GM12865 (cell line): ENCODE measurements at regions not wholly inside any gene's neighbourhood (a gene's known extent, or its start where the extent isn't known, plus 50 kb on each side); places are given as distances from the start of the nearest gene placed in this dataset.

Experiments used
- DNase-seq: peaks from one replicate; pipeline ENCODE4 v3.0.0; 2010; ENCODE audit warnings: low read depth
- H3K4me3 ChIP-seq: 2 replicates; pipeline ENCODE4 v1.5.1; 2011; ENCODE audit warnings: mild to moderate bottlenecking, low read depth, low read length, control low read depth
- CTCF ChIP-seq: IDR thresholded peaks from 2 replicates; pipeline ENCODE4 v1.5.1; 2011; ENCODE audit warnings: low read length, control low read depth, low read depth, inconsistent platforms; ENCODE audit not compliant: insufficient read depth; ENCODE audit errors: missing control alignments

GRCh38 chr1:231091831-231092301 lies 51.8 kb upstream of the FAM89A start:
- TF ChIP-seq CTCF = peak; percentile 83
- DNase-seq = peak; percentile 44
- H3K4me3 ChIP-seq = no peak overlapping the region

GRCh38 chr1:231091415-231091814 lies 51.4 kb upstream of the FAM89A start:
- no peak for TF ChIP-seq CTCF
- H3K4me3 ChIP-seq = no peak overlapping the region
- DNase-seq = no peak
